HEK293 (cell line): ENCODE measurements at regions not wholly inside any gene's neighbourhood (a gene's known extent, or its start where the extent isn't known, plus 50 kb on each side); places are given as distances from the start of the nearest gene placed in this dataset.

Source experiments
- TF ChIP-seq, protein P1 (sequence below): fragments of 450-650 bp; formaldehyde crosslinking; IDR thresholded peaks from 2 replicates; pipeline ENCODE4 v1.5.1; 2016; ENCODE audit warnings: missing biosample characterization, missing genetic modification characterization
- TF ChIP-seq, protein P2 (sequence below): fragments of 450-650 bp; formaldehyde crosslinking; IDR thresholded peaks from 2 replicates; pipeline ENCODE4 v1.5.1; 2016; ENCODE audit warnings: missing biosample characterization, missing genetic modification characterization, borderline replicate concordance

DNA sequence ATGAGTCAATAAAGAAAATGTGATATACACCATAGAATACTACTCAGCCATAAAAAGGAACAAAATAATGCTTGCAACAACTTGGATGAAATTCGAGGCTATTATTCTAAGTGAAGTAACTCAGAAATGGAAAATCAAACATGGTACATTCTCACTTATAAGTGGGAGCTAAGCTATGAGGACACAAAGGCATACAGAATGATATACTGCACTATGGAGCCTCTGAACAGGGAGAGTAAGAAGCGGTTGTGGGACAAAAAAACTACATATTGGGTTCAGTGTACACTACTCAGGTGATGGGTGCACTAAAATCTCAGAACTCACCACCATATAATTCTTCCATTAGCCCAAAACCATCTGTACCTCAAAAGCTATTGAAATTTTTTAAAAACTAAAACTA, 68.8 kb upstream of the AKAP13 start:
- TF ChIP-seq, protein P1, sequence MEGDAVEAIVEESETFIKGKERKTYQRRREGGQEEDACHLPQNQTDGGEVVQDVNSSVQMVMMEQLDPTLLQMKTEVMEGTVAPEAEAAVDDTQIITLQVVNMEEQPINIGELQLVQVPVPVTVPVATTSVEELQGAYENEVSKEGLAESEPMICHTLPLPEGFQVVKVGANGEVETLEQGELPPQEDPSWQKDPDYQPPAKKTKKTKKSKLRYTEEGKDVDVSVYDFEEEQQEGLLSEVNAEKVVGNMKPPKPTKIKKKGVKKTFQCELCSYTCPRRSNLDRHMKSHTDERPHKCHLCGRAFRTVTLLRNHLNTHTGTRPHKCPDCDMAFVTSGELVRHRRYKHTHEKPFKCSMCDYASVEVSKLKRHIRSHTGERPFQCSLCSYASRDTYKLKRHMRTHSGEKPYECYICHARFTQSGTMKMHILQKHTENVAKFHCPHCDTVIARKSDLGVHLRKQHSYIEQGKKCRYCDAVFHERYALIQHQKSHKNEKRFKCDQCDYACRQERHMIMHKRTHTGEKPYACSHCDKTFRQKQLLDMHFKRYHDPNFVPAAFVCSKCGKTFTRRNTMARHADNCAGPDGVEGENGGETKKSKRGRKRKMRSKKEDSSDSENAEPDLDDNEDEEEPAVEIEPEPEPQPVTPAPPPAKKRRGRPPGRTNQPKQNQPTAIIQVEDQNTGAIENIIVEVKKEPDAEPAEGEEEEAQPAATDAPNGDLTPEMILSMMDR (tag by site-specific recombination), result no peak
- TF ChIP-seq, protein P2, sequence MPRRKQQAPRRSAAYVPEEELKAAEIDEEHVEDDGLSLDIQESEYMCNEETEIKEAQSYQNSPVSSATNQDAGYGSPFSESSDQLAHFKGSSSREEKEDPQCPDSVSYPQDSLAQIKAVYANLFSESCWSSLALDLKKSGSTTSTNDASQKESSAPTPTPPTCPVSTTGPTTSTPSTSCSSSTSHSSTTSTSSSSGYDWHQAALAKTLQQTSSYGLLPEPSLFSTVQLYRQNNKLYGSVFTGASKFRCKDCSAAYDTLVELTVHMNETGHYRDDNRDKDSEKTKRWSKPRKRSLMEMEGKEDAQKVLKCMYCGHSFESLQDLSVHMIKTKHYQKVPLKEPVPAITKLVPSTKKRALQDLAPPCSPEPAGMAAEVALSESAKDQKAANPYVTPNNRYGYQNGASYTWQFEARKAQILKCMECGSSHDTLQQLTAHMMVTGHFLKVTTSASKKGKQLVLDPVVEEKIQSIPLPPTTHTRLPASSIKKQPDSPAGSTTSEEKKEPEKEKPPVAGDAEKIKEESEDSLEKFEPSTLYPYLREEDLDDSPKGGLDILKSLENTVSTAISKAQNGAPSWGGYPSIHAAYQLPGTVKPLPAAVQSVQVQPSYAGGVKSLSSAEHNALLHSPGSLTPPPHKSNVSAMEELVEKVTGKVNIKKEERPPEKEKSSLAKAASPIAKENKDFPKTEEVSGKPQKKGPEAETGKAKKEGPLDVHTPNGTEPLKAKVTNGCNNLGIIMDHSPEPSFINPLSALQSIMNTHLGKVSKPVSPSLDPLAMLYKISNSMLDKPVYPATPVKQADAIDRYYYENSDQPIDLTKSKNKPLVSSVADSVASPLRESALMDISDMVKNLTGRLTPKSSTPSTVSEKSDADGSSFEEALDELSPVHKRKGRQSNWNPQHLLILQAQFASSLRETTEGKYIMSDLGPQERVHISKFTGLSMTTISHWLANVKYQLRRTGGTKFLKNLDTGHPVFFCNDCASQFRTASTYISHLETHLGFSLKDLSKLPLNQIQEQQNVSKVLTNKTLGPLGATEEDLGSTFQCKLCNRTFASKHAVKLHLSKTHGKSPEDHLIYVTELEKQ (tag by site-specific recombination), result no peak
